BE2C (cell line): ENCODE measurements at regions not wholly inside any gene's neighbourhood (a gene's known extent, or its start where the extent isn't known, plus 50 kb on each side); places are given as distances from the start of the nearest gene placed in this dataset.

ENCODE experiments used
- DNase-seq: peaks from one replicate; pipeline ENCODE4 v3.0.0-alpha.2; 2020
- H3K27me3 ChIP-seq: fragments of 250-450 bp; sonication (Bioruptor Pico); 2 replicates; pipeline ENCODE4 v1.5.1; 2020; ENCODE audit warnings: mild to moderate bottlenecking
- H3K36me3 ChIP-seq: fragments of 250-450 bp; sonication (Bioruptor Pico); 2 replicates; pipeline ENCODE4 v1.5.1; 2020; ENCODE audit warnings: mild to moderate bottlenecking
- H3K4me1 ChIP-seq: fragments of 250-450 bp; sonication (Bioruptor Pico); 2 replicates; pipeline ENCODE4 v1.5.1; 2020
- H3K4me3 ChIP-seq: 2 replicates; pipeline ENCODE4 v1.5.1; 2011; ENCODE audit warnings: low read depth, low read length
- H3K9me3 ChIP-seq: fragments of 250-450 bp; sonication (Bioruptor Pico); 2 replicates; pipeline ENCODE4 v1.5.1; 2020
- TF ChIP-seq, protein P1 (sequence below): IDR thresholded peaks from 2 replicates; pipeline ENCODE4 v1.5.1; 2012; ENCODE audit warnings: mild to moderate bottlenecking, low read depth, low read length

DNA sequence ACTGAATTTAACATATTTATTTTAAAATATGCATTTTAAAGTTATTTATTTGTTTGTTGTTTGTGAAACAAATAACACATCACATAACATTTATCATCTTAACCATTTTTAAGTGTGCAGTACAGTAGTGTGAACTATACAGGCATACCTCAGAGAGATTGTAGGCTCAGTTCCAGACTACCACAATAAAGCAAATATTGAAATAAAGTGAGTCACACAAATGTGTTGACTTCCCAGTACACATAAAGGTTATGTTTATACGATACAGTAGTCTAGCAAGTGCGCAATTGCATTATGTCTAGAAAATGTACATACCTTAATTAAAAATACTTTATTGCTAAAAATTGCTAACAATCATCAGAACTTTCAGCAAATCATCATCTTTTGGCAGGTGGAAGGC, 739.4 kb upstream of the ADGRL4 start:
- DNase-seq, result no peak
- H3K36me3 ChIP-seq, result no peaks in the 10 kb centered on the region
- TF ChIP-seq, protein P1, sequence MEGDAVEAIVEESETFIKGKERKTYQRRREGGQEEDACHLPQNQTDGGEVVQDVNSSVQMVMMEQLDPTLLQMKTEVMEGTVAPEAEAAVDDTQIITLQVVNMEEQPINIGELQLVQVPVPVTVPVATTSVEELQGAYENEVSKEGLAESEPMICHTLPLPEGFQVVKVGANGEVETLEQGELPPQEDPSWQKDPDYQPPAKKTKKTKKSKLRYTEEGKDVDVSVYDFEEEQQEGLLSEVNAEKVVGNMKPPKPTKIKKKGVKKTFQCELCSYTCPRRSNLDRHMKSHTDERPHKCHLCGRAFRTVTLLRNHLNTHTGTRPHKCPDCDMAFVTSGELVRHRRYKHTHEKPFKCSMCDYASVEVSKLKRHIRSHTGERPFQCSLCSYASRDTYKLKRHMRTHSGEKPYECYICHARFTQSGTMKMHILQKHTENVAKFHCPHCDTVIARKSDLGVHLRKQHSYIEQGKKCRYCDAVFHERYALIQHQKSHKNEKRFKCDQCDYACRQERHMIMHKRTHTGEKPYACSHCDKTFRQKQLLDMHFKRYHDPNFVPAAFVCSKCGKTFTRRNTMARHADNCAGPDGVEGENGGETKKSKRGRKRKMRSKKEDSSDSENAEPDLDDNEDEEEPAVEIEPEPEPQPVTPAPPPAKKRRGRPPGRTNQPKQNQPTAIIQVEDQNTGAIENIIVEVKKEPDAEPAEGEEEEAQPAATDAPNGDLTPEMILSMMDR, result no peak
- no peaks in the 10 kb centered on the region for H3K9me3 ChIP-seq
- no peaks in the 10 kb centered on the region for H3K4me1 ChIP-seq
- H3K4me3 ChIP-seq, result no peak overlapping the region
- H3K27me3 ChIP-seq, result no peaks in the 10 kb centered on the region

DNA sequence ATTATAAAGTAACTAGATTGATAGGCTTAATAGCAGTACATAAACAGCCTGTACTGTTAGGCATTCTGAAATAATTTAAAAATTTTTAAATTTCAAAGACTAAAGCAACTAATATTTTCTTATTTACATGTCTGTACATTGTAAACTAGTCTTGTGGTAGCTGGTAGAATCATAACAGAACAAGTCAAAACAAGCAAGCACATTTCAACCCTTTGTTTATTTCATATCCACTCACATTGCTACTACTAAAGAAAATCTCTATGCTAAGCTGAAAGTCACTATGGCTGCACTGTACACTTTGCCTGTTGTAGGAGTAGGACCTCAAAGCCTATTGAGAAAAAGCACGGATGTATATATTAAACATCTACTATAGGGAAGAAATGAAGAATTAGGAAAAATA, 738.2 kb upstream of the ADGRL4 start:
- Histone ChIP-seq H3K9me3 (no peaks in the 10 kb centered on the region), H3K36me3 (no peaks in the 10 kb centered on the region), H3K4me3 (no peak overlapping the region), H3K4me1 (no peaks in the 10 kb centered on the region), H3K27me3 (no peaks in the 10 kb centered on the region)
- TF ChIP-seq, protein P1, result no peak
- DNase-seq, result no peak

DNA sequence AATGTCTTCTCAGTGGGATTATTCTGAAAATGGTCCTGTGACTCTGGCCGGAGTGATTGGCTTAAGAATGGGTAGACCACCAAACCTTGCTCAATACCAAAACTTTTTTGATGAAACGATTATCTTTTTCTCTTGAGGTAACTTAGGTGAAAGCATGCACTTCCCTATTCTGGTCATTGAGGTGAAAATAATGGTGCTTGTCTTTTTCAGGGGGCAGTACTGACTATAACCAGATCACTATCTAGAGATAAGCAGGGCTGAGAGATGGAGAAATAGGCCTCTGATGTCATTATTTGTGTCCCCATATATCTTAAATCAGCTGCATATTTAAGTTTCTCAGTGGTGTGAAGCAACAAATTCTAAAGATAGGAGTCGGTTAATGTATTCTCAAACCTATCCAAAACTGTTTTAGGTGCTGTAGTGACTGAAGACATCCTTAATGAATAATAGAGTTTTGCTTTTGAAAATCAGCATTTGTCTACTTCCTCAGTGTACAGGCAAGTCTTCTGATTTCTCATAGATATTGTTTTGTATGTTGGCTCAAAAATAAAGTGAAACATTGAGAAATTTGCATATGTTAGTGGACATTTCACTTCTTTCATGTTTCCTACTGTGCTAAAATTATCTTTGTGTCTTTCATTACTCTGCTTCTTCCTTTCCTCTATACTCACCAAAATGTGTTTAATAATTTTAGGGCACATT, 735.3 kb upstream of the ADGRL4 start:
- DNase-seq, result no peak
- no peaks in the 10 kb centered on the region for H3K9me3 ChIP-seq
- no peaks in the 10 kb centered on the region for H3K36me3 ChIP-seq
- H3K4me3 ChIP-seq, result no peak overlapping the region
- TF ChIP-seq, protein P1, result no peak
- H3K4me1 ChIP-seq, result no peaks in the 10 kb centered on the region
- no peaks in the 10 kb centered on the region for H3K27me3 ChIP-seq

DNA sequence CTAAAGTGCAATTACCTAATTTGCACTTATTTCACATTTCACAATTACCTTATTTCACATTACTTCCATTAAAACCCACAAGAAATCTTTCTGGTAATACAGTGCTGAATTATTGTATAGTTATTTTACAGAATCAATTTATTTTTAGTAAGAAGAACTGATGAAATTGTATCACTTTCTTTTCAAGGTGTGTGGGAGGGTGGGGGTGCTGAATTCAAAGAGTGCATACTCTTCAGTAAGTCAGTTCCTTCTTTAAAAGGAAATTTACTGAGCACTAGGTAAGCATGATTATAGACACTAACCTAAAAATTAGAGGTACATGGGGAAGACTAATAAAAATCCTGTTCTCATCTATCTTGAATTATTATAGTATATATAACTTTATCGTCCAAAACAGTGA, 731.6 kb upstream of the ADGRL4 start:
- H3K4me3 ChIP-seq, result no peak overlapping the region
- no peaks in the 10 kb centered on the region for H3K4me1 ChIP-seq
- H3K36me3 ChIP-seq, result no peaks in the 10 kb centered on the region
- TF ChIP-seq, protein P1, result no peak
- no peaks in the 10 kb centered on the region for H3K9me3 ChIP-seq
- H3K27me3 ChIP-seq, result no peaks in the 10 kb centered on the region
- DNase-seq, result no peak

DNA sequence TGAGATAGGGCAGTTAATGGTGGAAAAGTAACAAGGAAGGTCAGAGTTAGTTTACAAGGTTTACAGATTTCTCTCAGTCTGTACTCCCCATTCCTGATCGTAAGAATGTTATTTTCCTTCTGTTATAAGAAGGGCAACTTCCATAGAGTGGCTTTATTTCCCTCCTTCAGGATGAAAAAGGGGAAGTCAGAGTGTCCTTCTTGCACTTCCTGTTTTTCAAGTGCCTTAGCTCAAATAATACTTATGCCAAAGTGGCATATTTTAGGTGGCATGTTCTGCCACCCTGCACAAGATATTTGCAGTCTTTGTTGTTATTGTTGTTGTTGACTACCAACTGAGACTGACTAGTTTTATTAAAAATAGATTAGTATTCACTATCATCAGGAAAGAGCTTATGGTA, 730.7 kb upstream of the ADGRL4 start:
- TF ChIP-seq, protein P1, result no peak
- no peak for DNase-seq
- Histone ChIP-seq H3K9me3 (no peaks in the 10 kb centered on the region), H3K4me1 (no peaks in the 10 kb centered on the region), H3K36me3 (no peaks in the 10 kb centered on the region), H3K4me3 (no peak overlapping the region), H3K27me3 (no peaks in the 10 kb centered on the region)

DNA sequence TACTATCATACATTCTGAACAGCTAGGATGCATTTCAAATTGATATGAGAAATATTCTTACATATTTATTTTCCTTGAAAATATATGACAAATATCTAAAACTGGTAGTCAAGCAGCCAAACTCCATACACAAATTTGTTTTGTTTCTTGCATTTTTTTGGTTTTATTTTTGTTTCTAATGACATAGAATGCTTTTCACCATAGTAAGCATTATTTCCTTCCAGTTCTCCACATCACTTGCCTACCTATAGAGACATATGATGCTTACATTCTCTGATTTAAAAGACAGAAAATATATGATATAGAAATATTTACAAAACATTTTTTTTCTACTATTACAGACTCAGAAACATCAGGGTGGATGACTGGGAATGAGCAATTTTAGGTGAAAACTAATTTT, 726.4 kb upstream of the ADGRL4 start:
- TF ChIP-seq, protein P1, result no peak
- H3K36me3 ChIP-seq, result no peaks in the 10 kb centered on the region
- no peaks in the 10 kb centered on the region for H3K9me3 ChIP-seq
- no peaks in the 10 kb centered on the region for H3K27me3 ChIP-seq
- no peaks in the 10 kb centered on the region for H3K4me1 ChIP-seq
- no peak for DNase-seq
- H3K4me3 ChIP-seq, result no peak overlapping the region
